ENCODE measurements at regions not wholly inside any gene's neighbourhood (a gene's known extent, or its start where the extent isn't known, plus 50 kb on each side); places are given as distances from the start of the nearest gene placed in this dataset.

- DNase-seq = no peak
These were observed 616.3 kb downstream of the TBC1D4 start for GRCh38 chr13:74865656-74866055.

- no peak for DNase-seq
These were observed 621.2 kb downstream of the TBC1D4 start for GRCh38 chr13:74860789-74861188.

- DNase-seq = no peak
These were observed 631.1 kb downstream of the TBC1D4 start for GRCh38 chr13:74850893-74851292.

DNA sequence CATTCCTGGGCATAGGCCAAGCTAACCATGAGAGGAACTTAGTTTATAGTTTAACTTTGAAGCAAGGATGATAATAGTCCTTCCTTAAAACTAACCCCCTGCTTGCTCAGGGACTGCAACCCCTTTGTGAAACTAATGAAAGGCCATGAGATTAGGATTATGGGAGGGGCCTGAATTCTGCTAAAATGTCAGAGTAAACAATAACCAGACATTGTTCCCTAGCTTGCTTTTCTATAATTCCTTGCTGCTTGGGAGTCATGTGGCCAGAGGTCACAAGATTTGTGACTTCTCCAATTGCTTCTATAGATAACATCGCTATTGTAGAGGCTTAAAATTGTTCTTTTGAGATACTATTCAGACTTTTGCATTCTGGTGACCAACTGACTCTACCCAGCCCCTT, 634.0 kb downstream of the TBC1D4 start:
- DNase-seq = no peak

- no peak for DNase-seq
These were observed 636.2 kb downstream of the TBC1D4 start for GRCh38 chr13:74845806-74846205.

GRCh38 chr13:74841651-74842050, 640.3 kb downstream of the TBC1D4 start:
- no peak for DNase-seq

DNA sequence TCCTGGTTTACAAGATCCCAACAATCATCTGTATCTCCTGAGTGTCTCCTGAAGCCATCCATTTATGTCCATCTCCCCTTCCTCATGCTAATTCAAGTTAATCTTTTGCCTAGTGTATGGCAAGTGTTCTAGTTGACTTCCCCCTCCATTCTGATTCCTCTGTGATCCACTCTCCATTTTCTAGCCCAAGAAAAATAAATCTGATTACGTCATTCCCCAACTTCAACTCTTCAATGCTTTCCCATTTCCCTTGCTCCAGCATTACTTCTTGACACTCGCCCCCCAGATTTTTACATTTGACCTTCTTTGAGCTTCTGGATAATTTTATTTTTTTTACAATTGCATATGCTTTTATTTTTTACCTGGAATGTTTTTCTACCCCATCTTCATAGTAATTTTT, 640.8 kb downstream of the TBC1D4 start:
- DNase-seq = no peak

GRCh38 chr13:74839656-74840055, 642.3 kb downstream of the TBC1D4 start:
- DNase-seq = no peak

DNA sequence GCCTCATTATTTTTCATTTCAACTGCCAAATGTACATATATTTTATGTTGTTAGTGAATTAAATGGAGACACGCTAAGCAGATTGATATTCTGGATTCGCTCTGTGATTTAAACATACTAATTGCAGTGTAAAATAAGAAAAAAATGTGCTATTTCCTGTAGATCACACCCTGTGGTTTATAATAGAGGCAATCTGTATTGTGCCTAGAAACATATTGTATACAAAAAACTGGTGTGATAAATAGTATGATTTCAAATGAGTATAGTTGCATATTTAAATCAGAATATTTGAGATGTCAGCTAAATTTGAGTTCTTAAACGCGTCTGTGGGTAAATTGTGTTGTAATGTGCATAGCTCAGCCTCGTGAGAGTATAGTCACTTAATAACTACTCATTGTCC, 643.9 kb downstream of the TBC1D4 start:
- no peak for DNase-seq

DNA sequence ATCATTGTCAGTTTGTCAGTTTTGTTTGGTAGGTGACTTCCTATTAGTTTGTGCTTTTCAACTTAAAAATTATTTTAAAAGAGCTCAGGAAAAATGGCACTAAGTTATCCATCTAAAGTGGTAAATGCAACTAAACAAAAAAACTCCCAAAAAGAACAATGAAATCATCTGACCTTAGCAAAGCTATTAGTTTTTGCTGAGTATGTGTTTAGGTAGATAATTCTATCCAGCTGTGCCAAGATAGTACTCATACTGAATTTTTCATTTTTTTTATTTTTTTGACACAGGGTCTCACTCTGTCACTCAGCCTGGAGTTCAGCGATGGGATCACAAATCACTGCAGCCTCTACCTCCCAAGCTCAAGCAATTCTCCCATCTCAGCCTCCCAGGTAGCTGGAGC, 645.3 kb downstream of the TBC1D4 start:
- no peak for DNase-seq

DNA sequence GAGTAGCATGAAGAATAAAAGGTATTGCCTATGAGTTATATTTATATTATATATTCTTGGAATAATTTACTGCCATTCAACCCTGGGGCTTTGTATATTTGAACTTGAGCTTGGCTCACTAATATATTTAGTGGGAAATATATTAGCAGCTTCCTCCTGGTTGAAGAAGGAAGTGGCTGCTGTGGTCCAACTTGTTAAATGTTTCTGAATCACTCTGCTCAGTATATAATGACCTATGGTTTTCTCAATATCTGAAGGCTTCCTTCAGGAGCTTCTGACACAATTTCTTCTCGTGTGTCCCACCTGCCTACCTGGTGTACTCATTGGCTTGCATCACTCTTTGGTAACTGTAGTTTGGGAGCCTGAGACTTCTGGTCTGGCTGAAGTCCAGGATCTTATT, 646.4 kb downstream of the TBC1D4 start:
- DNase-seq = no peak

GRCh38 chr13:74825938-74826246, 656.1 kb downstream of the TBC1D4 start:
- DNase-seq = no peak

- no peak for DNase-seq
These were observed 656.6 kb downstream of the TBC1D4 start for GRCh38 chr13:74825152-74825937.

DNA sequence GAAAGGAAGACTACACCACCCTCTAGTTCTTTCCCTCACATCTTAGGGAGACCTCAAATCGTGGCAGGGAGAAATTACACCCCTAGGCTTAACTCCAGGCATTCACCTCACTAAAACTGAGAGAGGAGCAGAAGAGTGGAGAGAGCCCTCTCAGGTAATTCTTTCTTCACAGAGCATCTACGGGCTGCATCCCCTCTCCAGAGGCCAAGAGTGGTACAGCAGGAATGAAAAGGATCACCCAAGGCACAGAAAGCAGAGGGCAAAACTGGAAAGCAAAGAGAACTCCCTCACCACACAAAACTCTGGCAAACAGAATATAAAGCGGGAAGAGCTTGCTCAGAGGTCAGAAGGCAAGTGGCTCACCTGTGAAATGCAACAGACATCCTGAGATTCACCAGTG, 661.2 kb downstream of the TBC1D4 start:
- DNase-seq = no peak

DNA sequence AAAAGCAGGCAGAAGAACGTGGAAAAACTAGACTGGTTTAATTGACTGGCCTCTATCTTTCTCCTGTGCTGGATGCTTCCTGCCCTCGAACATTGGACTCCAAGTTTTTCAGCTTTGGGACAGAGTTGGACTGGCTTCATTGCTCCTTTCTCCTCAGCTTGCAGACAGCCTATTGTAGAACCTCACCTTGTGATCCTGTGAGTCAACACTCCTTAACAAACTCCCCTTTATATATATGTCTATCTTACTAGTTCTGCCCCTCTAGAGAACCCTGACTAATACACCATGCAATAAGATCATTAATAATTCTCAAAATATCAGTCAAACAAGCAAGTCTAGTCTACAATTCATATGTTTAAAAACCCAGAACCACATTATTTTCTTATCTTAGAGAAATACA, 662.4 kb downstream of the TBC1D4 start:
- DNase-seq = no peak

DNA sequence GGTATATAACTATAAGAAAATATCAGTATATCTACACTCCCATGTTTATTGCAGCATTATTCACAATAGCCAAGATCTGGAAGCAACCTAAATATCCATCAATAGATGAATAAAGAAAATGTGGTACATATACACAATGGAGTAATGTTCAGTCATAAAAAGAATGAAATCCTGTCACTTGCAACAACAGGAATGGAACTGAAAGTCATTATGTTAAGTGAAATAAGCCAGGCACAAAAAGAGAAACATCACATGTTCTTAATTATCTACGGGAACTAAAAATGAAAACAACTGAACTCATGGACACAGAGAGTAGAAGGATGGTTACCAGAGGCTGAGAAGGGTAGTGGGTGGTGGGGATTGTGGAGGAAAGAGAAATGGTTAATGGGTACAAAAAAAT, 665.2 kb downstream of the TBC1D4 start:
- DNase-seq = no peak

- no peak for DNase-seq
These were observed 662.0 kb upstream of the KLF12 start for GRCh38 chr13:74796157-74796556.

DNA sequence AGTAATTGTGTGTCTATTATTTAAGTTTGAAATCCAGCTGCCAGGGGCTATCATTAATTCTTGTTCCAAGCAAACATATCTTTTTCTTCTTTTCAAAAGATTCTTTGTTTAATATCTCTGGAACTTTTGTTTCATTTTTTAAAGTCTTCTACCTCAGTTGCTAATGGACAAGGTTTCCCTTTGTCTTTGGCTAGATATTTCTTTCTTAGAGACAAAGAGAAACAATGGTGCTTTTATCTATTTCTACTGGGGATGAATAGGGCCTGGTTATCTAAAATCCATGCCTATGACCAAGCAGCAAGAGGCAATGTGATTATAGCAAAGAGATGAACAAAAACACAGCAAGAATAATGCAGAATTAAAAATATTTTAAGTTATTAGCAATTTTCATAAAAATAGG, 661.3 kb upstream of the KLF12 start:
- no peak for DNase-seq

DNA sequence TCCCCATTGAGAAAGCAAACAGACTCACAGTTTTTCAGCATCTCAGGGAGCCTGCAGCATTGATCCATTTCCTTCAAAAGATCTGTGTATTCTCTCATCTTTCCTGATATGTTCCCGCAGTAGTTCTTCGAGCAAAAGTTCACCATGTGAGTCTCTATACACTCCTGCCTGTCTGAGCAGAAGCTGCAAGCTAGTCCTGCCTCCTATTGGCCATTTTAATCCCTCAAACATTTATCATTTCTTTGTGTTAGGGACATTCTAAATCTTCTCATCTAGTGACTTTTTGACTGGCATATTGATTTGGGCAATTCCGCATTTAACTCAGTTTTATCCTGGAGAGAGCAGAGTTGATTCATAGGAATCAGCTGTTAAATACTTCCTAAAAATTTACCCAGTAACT, 660.4 kb upstream of the KLF12 start:
- DNase-seq = no peak

DNA sequence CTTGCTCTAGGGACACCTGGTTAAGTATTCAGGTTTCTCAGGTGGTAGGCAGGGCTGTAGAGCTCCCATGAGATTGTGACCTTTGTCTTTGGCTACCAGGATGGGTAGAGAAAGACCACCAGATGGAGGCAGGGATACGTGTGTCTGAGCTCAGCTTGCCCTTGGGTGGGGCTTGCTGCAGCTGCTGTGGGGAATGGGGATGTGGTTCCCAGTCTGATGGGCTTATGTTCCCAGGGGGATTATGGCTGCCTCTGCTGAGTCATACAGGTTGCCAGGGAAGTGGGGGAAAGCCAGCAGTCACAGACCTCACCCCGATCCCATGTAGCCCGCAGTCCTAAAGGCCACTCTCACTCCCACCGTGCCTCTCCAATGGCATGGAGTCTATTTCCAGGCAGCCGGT, 659.9 kb upstream of the KLF12 start:
- no peak for DNase-seq

- no peak for DNase-seq
These were observed 650.8 kb upstream of the KLF12 start for GRCh38 chr13:74784959-74785358.

DNA sequence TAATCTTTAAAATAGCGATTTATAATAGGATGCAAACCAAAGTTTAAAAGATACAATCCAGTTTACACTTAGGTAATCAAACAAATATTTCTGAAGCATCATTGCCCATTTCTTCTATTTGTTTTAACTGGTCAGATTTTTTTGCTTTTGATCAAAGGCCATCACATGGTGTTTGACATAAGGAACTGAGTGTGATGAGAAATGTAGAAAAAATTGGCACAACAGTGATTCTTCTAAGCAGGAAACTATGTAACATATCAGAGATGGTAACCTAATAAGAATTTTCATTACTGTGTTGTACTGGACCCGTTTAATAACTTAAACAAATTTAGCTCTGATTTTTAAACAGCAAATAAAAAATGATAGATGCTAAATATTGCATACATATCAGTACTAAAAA, 644.7 kb upstream of the KLF12 start:
- DNase-seq = no peak

- DNase-seq = no peak
These were observed 643.9 kb upstream of the KLF12 start for GRCh38 chr13:74778087-74778486.

GRCh38 chr13:74774264-74774663, 640.1 kb upstream of the KLF12 start:
- no peak for DNase-seq

DNA sequence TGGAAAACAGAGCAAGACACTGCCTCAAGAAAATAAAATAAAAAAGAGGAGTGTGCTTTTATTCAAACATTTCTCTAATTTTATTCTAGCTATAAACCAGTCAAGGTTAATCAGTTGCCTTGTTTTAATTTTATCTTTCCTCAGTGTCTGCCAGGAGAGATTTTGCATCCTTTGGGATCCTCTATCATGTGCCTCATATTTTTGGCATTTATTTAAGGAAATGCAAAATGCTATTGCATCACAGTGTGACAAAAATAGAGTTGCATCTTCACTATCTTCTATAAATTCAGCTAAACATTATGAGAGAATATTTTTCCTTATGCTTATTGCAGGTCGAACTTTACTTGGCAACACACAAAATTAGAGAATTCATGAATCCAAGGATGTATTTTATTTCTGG, 639.0 kb upstream of the KLF12 start:
- DNase-seq = no peak

GRCh38 chr13:74771964-74772363, 637.8 kb upstream of the KLF12 start:
- no peak for DNase-seq

All from NCI-H1694 treated with DMSO at 0.1 percent for 48 hours (cell line).